H1 (cell line): ENCODE measurements at regions not wholly inside any gene's neighbourhood (a gene's known extent, or its start where the extent isn't known, plus 50 kb on each side); places are given as distances from the start of the nearest gene placed in this dataset.

Experiments
- HDAC6 ChIP-seq: IDR thresholded peaks from one replicate; pipeline ENCODE4 v1.7.1; 2012; ENCODE audit warnings: low read depth, mild to moderate bottlenecking, inconsistent platforms, low read length, moderate library complexity
- MAX ChIP-seq: IDR thresholded peaks from 2 replicates; pipeline ENCODE4 v1.6.1; 2012; ENCODE audit warnings: inconsistent platforms
- NANOG ChIP-seq: IDR thresholded peaks from 2 replicates; pipeline ENCODE4 v1.6.1; 2011; ENCODE audit warnings: low read length, low read depth, mild to moderate bottlenecking, inconsistent platforms; ENCODE audit not compliant: insufficient read depth, poor library complexity, severe bottlenecking
- RAD21 ChIP-seq, 2 experiments: IDR thresholded peaks in 1 of 2; conservative IDR thresholded peaks in 1 of 2; 2 replicates each; pipeline ENCODE4 v1.6.1; 2011; ENCODE audit warnings: low read depth in 2 of 2, low read length in 2 of 2, improper control_type of control experiment in 1 of 2, inconsistent platforms in 1 of 2, mild to moderate bottlenecking in 1 of 2, moderate library complexity in 1 of 2
- SAP30 ChIP-seq: fragments of 300-600 bp; sonication (generic); IDR thresholded peaks from 2 replicates; pipeline ENCODE4 v1.7.1; 2012; ENCODE audit warnings: low read length, moderate library complexity, mild to moderate bottlenecking, inconsistent platforms; ENCODE audit not compliant: insufficient read depth, insufficient replicate concordance
- TBP ChIP-seq: IDR thresholded peaks from 2 replicates; pipeline ENCODE4 v1.6.1; 2011; ENCODE audit warnings: low read depth, low read length, improper control_type of control experiment

DNA sequence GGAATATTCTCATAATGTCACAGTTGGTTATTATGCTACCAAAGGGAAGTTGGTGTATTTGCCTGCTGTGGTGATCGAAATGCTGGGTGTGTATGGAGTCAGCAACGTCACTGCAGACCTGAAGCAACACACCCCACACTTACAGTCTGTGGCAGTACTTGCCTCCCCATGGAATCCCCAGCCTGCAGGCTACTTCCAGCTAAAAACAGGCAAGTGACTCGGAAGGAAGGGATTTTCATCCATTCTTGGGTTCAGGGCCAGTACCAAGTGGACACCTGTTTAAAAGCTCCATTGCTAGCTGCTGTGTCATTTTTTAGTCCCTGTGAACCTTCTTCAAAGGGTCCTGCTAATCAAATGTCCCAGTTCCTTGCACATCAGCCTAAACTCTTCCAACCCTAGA lies 149.6 kb downstream of the C11orf91 start (continued):
- TF ChIP-seq RAD21 (IDR thresholded peaks at IDR 0.05 in 1 of 2, conservative IDR thresholded peaks at IDR 0.05 in 1 of 2; ENCODE audit: low read depth in 2 of 2, low read length in 2 of 2), result no peak
- no peak for TF ChIP-seq MAX
- no peak for TF ChIP-seq TBP
- TF ChIP-seq SAP30, result no peak
- no peak for TF ChIP-seq NANOG
- TF ChIP-seq HDAC6, result no peak
